ENCODE measurements at regions not wholly inside any gene's neighbourhood (a gene's known extent, or its start where the extent isn't known, plus 50 kb on each side); places are given as distances from the start of the nearest gene placed in this dataset.

DNA sequence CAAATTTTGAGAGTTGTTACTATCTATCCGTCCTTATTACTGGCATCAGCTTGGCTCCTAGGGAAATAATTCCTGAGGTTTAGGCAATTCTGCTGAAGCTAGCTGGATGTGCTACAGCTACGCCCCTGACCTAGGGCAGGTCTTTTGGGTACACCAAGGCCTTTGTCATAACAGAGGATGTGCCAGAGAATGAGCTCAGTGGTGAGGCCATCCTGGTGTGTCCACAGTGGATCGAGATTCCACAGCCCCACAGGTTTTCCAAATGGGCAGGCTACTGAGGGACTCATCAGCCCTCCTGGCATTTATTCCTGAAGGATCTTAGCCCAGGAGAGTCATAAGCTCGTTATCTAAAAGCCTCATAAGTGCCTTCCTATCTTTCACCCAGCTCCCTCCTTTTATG lies 475.2 kb upstream of the USP24 start:
- 0% methylated on average over 4 of the region's 4 CpGs for WGBS (ENCODE audit: insufficient coverage, insufficient replicate concordance, low lambda C conversion rate, missing lambda C conversion rate)
- no peak overlapping the region for H3K4me3 ChIP-seq
- ChIA-PET CTCF (interaction anchor here (0.7 kb wide), 1 partner anchor 895 kb away, joined by 3 read pairs; no protein-coding TSS in a partner anchor), POLR2A (no interaction called here), RAD21 (ENCODE audit: unreplicated experiment) (no interaction called here), SMC1A (ENCODE audit: uncharacterized antibody, unreplicated experiment) (no interaction called here)
- H3K9ac ChIP-seq (ENCODE audit: control insufficient read depth, insufficient read depth, low read length), result no peak overlapping the region
- H3K36me3 ChIP-seq (ENCODE audit: control insufficient read depth in 2 of 2, insufficient read depth in 2 of 2, low read length in 1 of 2), result no peaks in the 10 kb centered on the region
- DNase-seq (ENCODE audit: low read depth, low spot score) (no peak), ATAC-seq (no peak), FAIRE-seq (no peak)
- no peaks in the 10 kb centered on the region for H4K20me1 ChIP-seq (ENCODE audit: control insufficient read depth, insufficient read depth)
- no peaks in the 10 kb centered on the region for H3K27me3 ChIP-seq (replicated peaks in 1 of 2; ENCODE audit: control insufficient read depth in 2 of 2, insufficient read depth in 2 of 2, low read length in 1 of 2)
- in situ Hi-C loops (cut with MboI) (no loop called here), intact Hi-C loops (cut with micrococcal nuclease; ENCODE audit: unreplicated experiment) (no loop called here)
- BruUV-seq (replicated peaks), result no TSS peak
- no peak overlapping the region for H2AFZ ChIP-seq (ENCODE audit: control insufficient read depth, low read depth, low read length)
- no peaks in the 10 kb centered on the region for H3K79me2 ChIP-seq (ENCODE audit: control insufficient read depth, insufficient read depth, low read length)
- H3K4me2 ChIP-seq (ENCODE audit: control insufficient read depth, insufficient read depth), result no peak overlapping the region
- no peaks in the 10 kb centered on the region for H3K9me3 ChIP-seq (replicated peaks; ENCODE audit: control insufficient read depth, insufficient read depth, low read length)
- TF ChIP-seq, protein P1, sequence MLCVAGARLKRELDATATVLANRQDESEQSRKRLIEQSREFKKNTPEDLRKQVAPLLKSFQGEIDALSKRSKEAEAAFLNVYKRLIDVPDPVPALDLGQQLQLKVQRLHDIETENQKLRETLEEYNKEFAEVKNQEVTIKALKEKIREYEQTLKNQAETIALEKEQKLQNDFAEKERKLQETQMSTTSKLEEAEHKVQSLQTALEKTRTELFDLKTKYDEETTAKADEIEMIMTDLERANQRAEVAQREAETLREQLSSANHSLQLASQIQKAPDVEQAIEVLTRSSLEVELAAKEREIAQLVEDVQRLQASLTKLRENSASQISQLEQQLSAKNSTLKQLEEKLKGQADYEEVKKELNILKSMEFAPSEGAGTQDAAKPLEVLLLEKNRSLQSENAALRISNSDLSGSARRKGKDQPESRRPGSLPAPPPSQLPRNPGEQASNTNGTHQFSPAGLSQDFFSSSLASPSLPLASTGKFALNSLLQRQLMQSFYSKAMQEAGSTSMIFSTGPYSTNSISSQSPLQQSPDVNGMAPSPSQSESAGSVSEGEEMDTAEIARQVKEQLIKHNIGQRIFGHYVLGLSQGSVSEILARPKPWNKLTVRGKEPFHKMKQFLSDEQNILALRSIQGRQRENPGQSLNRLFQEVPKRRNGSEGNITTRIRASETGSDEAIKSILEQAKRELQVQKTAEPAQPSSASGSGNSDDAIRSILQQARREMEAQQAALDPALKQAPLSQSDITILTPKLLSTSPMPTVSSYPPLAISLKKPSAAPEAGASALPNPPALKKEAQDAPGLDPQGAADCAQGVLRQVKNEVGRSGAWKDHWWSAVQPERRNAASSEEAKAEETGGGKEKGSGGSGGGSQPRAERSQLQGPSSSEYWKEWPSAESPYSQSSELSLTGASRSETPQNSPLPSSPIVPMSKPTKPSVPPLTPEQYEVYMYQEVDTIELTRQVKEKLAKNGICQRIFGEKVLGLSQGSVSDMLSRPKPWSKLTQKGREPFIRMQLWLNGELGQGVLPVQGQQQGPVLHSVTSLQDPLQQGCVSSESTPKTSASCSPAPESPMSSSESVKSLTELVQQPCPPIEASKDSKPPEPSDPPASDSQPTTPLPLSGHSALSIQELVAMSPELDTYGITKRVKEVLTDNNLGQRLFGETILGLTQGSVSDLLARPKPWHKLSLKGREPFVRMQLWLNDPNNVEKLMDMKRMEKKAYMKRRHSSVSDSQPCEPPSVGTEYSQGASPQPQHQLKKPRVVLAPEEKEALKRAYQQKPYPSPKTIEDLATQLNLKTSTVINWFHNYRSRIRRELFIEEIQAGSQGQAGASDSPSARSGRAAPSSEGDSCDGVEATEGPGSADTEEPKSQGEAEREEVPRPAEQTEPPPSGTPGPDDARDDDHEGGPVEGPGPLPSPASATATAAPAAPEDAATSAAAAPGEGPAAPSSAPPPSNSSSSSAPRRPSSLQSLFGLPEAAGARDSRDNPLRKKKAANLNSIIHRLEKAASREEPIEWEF (IDR thresholded peaks at IDR 0.05; ENCODE audit: insufficient replicate concordance, low read depth, low read length), result no peak
- TF ChIP-seq, protein P2, sequence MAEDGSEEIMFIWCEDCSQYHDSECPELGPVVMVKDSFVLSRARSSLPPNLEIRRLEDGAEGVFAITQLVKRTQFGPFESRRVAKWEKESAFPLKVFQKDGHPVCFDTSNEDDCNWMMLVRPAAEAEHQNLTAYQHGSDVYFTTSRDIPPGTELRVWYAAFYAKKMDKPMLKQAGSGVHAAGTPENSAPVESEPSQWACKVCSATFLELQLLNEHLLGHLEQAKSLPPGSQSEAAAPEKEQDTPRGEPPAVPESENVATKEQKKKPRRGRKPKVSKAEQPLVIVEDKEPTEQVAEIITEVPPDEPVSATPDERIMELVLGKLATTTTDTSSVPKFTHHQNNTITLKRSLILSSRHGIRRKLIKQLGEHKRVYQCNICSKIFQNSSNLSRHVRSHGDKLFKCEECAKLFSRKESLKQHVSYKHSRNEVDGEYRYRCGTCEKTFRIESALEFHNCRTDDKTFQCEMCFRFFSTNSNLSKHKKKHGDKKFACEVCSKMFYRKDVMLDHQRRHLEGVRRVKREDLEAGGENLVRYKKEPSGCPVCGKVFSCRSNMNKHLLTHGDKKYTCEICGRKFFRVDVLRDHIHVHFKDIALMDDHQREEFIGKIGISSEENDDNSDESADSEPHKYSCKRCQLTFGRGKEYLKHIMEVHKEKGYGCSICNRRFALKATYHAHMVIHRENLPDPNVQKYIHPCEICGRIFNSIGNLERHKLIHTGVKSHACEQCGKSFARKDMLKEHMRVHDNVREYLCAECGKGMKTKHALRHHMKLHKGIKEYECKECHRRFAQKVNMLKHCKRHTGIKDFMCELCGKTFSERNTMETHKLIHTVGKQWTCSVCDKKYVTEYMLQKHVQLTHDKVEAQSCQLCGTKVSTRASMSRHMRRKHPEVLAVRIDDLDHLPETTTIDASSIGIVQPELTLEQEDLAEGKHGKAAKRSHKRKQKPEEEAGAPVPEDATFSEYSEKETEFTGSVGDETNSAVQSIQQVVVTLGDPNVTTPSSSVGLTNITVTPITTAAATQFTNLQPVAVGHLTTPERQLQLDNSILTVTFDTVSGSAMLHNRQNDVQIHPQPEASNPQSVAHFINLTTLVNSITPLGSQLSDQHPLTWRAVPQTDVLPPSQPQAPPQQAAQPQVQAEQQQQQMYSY (CRISPR knock-in tag; IDR thresholded peaks at IDR 0.05), result no peak
- no peak overlapping the region for H3K27ac ChIP-seq (ENCODE audit: control insufficient read depth, insufficient read depth)
- no peaks in the 10 kb centered on the region for H3K4me1 ChIP-seq (ENCODE audit: control insufficient read depth, insufficient read depth, low read length)
